Fibroblast of villous mesenchyme (primary cell): ENCODE measurements at regions not wholly inside any gene's neighbourhood (a gene's known extent, or its start where the extent isn't known, plus 50 kb on each side); places are given as distances from the start of the nearest gene placed in this dataset.

ENCODE experiments used
- DNase-seq: peaks from one replicate; pipeline ENCODE4 v3.0.0-alpha.2; 2010; ENCODE audit warnings: low read depth
- H3K4me3 ChIP-seq: 2 replicates; pipeline ENCODE4 v1.5.1; 2011; ENCODE audit warnings: low read depth, mild to moderate bottlenecking, low read length
- CTCF ChIP-seq: IDR thresholded peaks from 2 replicates; pipeline ENCODE4 v1.5.1; 2012; ENCODE audit warnings: low read depth, mild to moderate bottlenecking, low read length; ENCODE audit not compliant: insufficient read depth

- no peak for TF ChIP-seq CTCF
- no peak overlapping the region for H3K4me3 ChIP-seq
- no peak for DNase-seq
Observed at GRCh38 chr11:79919350-79919749, 478.5 kb upstream of the TENM4 start.

- no peak overlapping the region for H3K4me3 ChIP-seq
- TF ChIP-seq CTCF = no peak
- no peak for DNase-seq
Observed at GRCh38 chr11:79918846-79919245, 478.0 kb upstream of the TENM4 start.

- no peak overlapping the region for H3K4me3 ChIP-seq
- no peak for TF ChIP-seq CTCF
- no peak for DNase-seq
Observed at GRCh38 chr11:79906164-79906563, 465.3 kb upstream of the TENM4 start.

GRCh38 chr11:79902493-79902892 lies 461.7 kb upstream of the TENM4 start:
- no peak for TF ChIP-seq CTCF
- no peak for DNase-seq
- no peak overlapping the region for H3K4me3 ChIP-seq

GRCh38 chr11:79897896-79898295 lies 457.1 kb upstream of the TENM4 start:
- no peak for TF ChIP-seq CTCF
- DNase-seq = no peak

GRCh38 chr11:79896258-79896657 lies 455.4 kb upstream of the TENM4 start:
- no peak for TF ChIP-seq CTCF
- DNase-seq = no peak
- H3K4me3 ChIP-seq = no peak overlapping the region

More at GRCh38 chr11:79897896-79898295, 457.1 kb upstream of the TENM4 start:
- H3K4me3 ChIP-seq = no peak overlapping the region

- no peak for TF ChIP-seq CTCF
- DNase-seq = no peak
- H3K4me3 ChIP-seq = no peak overlapping the region
Observed at GRCh38 chr11:79894111-79894510, 453.3 kb upstream of the TENM4 start.
